ENCODE measurements at regions not wholly inside any gene's neighbourhood (a gene's known extent, or its start where the extent isn't known, plus 50 kb on each side); places are given as distances from the start of the nearest gene placed in this dataset.
A peak's percentile ranks its signal among the peaks of the same experiment; 100 is the strongest.

DNA sequence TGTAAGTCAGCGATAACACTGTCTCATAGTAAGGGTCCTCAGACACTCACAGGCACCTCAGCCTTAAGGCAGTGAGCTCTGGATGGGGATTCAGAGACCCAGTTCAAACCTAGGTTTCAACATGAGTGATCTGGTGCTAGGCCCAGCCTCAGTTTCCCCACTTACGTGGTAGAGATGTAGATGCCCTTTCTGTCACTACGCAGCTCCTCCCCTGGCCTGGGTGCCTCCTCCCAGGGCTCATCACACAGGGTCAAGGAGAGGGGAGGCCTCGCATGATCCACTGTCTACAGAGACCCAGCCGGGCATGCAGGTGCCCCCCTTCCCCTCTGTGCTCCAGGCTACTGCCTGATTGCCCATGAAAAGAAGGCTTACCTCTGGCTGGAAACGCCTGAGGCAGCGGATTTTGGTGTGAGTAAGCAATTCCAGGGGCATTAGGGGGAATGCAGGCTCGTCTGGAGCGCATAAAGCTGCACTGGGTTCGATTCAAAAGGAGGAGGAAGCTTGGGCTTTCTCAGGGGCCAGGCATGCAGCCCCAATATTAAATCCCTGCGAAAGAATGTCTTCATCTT lies 69.8 kb upstream of the ANKRD34C start:
- DNase-seq (ENCODE audit: low read depth) = no peak
- no peak overlapping the region for H3K4me3 ChIP-seq (replicated peaks; ENCODE audit: low read depth, low read length)
- no peak for TF ChIP-seq CTCF (IDR thresholded peaks at IDR 0.05; ENCODE audit: low read length, missing control alignments)

- TF ChIP-seq CTCF (IDR thresholded peaks at IDR 0.05; ENCODE audit: low read length, missing control alignments) = no peak
- no peak for DNase-seq (ENCODE audit: low read depth)
- H3K4me3 ChIP-seq (replicated peaks; ENCODE audit: low read depth, low read length) = no peak overlapping the region
Observed at GRCh38 chr15:79211481-79211880, 71.0 kb upstream of the ANKRD34C start.

DNA sequence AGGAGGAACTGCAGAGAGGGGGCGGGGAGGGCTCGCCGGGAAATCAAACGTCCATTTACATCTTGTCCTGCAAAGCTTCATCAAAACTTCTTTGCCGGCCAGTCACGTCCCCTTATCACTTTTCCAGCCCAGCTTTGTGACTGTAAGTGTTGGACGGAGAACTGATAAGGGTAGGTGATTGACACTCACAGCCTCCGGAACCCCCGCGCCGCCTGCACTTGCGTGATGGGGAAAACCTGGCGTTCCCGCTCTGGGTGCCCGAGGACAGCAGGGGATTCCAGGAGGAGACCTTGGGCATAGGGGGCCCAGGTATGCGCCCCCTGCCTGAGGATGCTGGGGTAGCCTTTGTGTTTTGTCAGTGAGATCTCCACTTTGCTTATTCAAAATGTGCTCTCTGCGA lies 72.8 kb upstream of the ANKRD34C start:
- TF ChIP-seq CTCF (IDR thresholded peaks at IDR 0.05; ENCODE audit: low read length, missing control alignments) = peak; percentile 1
- no peak for DNase-seq (ENCODE audit: low read depth)
- H3K4me3 ChIP-seq (replicated peaks; ENCODE audit: low read depth, low read length) = no peak overlapping the region

GRCh38 chr15:79209116-79209515 lies 73.4 kb upstream of the ANKRD34C start:
- H3K4me3 ChIP-seq (replicated peaks; ENCODE audit: low read depth, low read length) = no peak overlapping the region
- no peak for DNase-seq (ENCODE audit: low read depth)
- no peak for TF ChIP-seq CTCF (IDR thresholded peaks at IDR 0.05; ENCODE audit: low read length, missing control alignments)

DNA sequence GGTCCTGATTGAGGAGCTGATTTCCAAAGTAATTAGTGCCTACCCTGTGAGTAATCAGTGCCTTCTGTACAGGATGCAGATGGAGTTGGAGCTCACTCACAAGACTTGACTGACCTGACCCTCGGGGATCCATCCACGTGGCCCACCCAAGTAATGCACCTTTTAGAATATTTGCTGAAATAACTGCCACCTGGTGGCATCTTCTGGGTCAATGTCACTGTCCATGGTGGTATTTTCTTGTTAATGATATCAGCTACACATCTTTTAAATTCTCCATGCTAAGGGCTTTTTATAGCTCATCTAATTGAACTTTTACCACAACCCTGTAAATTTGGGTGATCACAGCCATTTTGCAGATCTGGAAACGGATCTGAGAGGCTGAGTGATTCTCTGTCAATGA lies 74.3 kb upstream of the ANKRD34C start:
- no peak for TF ChIP-seq CTCF (IDR thresholded peaks at IDR 0.05; ENCODE audit: low read length, missing control alignments)
- no peak overlapping the region for H3K4me3 ChIP-seq (replicated peaks; ENCODE audit: low read depth, low read length)
- no peak for DNase-seq (ENCODE audit: low read depth)

DNA sequence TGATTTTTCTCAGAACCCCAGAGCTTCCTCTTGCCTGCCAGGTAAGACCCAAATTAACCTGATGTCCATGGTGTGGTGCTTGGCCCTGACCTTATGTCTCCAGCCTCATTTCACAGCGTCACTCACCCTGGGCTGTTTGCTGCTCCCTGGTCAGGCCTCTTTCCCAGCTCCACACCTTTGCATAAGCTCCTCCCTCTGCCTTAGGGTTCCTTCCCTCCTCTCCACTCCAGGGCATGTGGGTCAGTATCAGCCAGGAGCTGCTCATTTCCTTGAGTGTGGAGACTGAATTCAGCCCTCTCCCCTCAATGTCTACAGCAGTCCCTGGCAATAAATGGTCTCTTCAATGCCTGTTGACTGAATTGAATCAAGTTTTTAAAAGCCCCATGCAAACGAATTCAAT lies 75.6 kb upstream of the ANKRD34C start:
- no peak overlapping the region for H3K4me3 ChIP-seq (replicated peaks; ENCODE audit: low read depth, low read length)
- TF ChIP-seq CTCF (IDR thresholded peaks at IDR 0.05; ENCODE audit: low read length, missing control alignments) = no peak
- DNase-seq (ENCODE audit: low read depth) = no peak

- TF ChIP-seq CTCF (IDR thresholded peaks at IDR 0.05; ENCODE audit: low read length, missing control alignments) = no peak
- DNase-seq (ENCODE audit: low read depth) = no peak
- no peak overlapping the region for H3K4me3 ChIP-seq (replicated peaks; ENCODE audit: low read depth, low read length)
Observed at GRCh38 chr15:79204886-79205675, 77.4 kb upstream of the ANKRD34C start.
